Activated T-cell treated with anti-CD3 and anti-CD28 coated beads, Interleukin-2, amount 50 U/mL, for 24 hours (primary cell): ENCODE measurements at regions not wholly inside any gene's neighbourhood (a gene's known extent, or its start where the extent isn't known, plus 50 kb on each side); places are given as distances from the start of the nearest gene placed in this dataset.

Source experiments
- DNase-seq: peaks from one replicate; pipeline ENCODE4 v3.0.0-alpha.2; 2020
- H3K27ac Mint-ChIP-seq: 2 replicates; pipeline ENCODE4 v1.8.0; 2020; ENCODE audit warnings: mild to moderate bottlenecking, mixed read lengths
- H3K27me3 Mint-ChIP-seq: 2 replicates; pipeline ENCODE4 v1.8.0; 2020; ENCODE audit warnings: mixed read lengths
- H3K36me3 Mint-ChIP-seq: 2 replicates; pipeline ENCODE4 v1.8.0; 2020; ENCODE audit warnings: low read depth, mixed read lengths
- H3K4me1 Mint-ChIP-seq: 2 replicates; pipeline ENCODE4 v1.8.0; 2020; ENCODE audit warnings: low read depth, mixed read lengths
- H3K4me3 Mint-ChIP-seq: 2 replicates; pipeline ENCODE4 v1.8.0; 2020; ENCODE audit warnings: mild to moderate bottlenecking, moderate library complexity, mixed read lengths
- H3K9me3 Mint-ChIP-seq: 2 replicates; pipeline ENCODE4 v1.8.0; 2020; ENCODE audit warnings: mixed read lengths

DNA sequence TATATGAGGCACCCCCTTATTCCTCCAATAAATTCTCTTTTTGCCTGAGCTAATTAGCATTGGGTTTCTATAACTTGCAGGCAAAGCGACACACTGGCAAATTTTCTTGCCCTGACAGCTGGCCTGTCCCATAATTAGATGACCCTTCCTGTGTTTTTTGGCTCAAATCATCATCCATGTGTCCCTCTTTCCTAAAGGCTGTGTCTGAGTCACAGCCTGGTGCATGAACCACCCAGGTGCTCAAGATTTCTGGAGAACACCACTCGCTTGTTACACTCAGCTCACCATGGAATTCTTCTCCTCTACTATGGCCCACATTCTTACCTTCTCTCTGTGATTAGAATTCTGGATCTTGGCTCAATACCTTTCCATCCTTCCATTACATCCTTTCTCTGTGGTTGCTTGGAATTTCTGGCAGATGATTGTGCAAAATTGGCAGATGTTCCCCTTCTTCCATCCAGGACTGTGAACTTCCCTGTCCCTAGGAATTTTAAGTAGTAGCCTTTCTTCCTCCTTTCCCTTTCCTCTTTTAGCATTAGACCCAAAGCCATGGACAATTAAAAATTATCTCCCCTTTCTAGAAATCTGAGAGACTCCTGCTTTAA lies 116.0 kb upstream of the ANKRD1 start:
- H3K4me1 Mint-ChIP-seq, result peaks cover 16% of the 10 kb centered on the region
- H3K27ac Mint-ChIP-seq, result no peak overlapping the region
- no peaks in the 10 kb centered on the region for H3K36me3 Mint-ChIP-seq
- no peaks in the 10 kb centered on the region for H3K27me3 Mint-ChIP-seq
- peaks cover 4% of the 10 kb centered on the region for H3K9me3 Mint-ChIP-seq
- no peak for DNase-seq
- H3K4me3 Mint-ChIP-seq, result no peak overlapping the region

DNA sequence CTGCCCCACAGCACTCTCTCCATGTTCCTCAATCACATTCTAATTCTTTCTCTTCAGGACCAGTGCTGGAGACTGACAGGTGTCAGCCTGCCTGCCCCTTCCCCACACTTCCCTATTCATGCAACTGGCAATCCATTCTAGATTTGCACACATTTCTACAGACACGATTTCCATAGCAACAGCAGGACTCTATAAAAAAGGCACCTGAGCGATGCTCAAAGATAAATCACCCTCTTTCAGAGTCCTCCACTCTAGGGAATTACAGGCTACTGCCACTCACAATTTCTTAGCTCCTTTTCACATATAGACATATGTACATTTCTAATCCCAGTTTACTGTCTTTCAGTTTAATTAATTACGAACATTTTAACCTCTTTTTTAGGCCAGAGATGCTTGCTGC lies 118.1 kb upstream of the ANKRD1 start:
- Mint-ChIP-seq H3K27me3 (peaks cover 2% of the 10 kb centered on the region), H3K36me3 (no peaks in the 10 kb centered on the region), H3K4me1 (peaks cover 9% of the 10 kb centered on the region), H3K27ac (no peak overlapping the region), H3K9me3 (peaks cover 4% of the 10 kb centered on the region), H3K4me3 (no peak overlapping the region)
- no peak for DNase-seq

DNA sequence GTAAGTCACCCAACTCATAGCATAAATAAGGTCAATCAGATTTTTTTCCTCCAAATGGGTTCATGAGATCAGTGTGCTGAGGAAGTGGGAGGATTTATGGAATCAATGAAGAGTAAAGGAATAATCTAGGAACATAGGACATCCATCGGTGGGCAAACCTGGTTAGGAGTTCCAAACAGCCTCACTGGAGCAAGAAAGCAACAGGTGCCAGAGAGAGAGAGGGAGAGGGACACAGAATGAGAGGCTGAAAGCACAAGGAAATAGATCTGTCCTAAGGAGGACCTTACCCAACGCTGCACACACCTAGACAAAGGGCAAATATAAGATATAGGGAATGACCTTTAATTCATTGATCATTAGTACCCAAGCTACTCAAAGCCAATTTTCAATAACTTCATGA lies 119.5 kb upstream of the ANKRD1 start:
- Mint-ChIP-seq H3K36me3 (no peaks in the 10 kb centered on the region), H3K27me3 (peaks cover 2% of the 10 kb centered on the region), H3K4me1 (no peaks in the 10 kb centered on the region), H3K27ac (no peak overlapping the region), H3K4me3 (no peak overlapping the region), H3K9me3 (no peaks in the 10 kb centered on the region)
- no peak for DNase-seq

DNA sequence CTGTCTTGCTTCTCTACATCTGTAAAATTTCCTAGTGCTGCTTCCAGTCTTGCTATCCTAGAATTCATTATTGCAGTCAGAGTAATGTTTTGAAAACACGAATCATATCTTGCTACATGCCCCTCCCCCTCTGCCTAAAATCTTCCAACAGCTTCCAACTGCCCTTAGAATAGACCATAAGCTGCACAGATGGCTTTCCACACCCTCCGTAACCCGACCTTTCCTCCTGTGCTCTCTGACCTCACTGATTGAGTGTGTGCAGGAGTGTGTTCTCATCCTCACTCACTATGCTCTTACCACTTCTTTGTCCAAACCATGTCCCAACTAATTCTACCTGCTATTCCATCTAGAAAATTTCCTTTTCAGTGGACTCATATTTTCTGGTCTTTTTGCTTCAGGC lies 121.2 kb upstream of the ANKRD1 start:
- Mint-ChIP-seq H3K27me3 (peaks cover 7% of the 10 kb centered on the region), H3K4me1 (no peaks in the 10 kb centered on the region), H3K36me3 (no peaks in the 10 kb centered on the region), H3K9me3 (no peaks in the 10 kb centered on the region), H3K4me3 (no peak overlapping the region), H3K27ac (no peak overlapping the region)
- no peak for DNase-seq

DNA sequence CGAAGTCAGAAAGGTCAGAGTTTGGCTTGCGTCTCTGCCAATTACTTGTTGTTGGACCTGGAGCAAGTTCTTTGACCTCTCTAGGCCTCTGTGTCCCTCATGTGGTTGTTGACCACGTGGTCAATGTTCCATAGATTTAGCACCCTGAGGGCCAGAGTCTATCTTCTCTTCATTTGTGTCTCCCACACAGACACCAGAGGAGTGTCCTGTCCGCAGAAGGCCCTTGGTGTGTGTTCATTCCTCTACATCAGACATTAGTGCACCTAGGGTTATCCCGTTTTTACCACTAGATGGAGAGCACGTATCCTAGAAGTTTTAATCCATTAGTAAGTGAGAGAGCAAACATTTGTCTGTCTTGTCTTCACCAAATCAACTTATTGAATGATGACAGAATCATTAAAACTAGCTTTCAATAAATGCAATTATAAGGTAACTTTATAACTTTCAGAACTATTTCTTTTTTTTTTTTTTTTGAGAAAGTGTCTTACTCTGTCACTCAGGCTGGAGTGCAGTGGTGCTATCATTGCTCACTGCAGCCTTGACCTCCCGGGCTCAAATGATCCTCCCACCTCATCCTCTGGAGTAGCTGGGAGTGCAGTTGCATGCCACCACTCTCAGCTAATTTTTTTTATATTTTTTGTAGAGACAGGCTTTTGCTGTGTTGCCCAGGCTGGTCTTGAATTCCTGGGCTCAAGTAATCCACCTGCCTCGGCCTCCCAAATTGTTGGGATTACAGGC lies 122.5 kb upstream of the ANKRD1 start:
- no peak for DNase-seq
- Mint-ChIP-seq H3K4me1 (no peaks in the 10 kb centered on the region), H3K4me3 (no peak overlapping the region), H3K9me3 (no peaks in the 10 kb centered on the region), H3K27ac (no peak overlapping the region), H3K36me3 (no peaks in the 10 kb centered on the region), H3K27me3 (peaks cover 7% of the 10 kb centered on the region)

DNA sequence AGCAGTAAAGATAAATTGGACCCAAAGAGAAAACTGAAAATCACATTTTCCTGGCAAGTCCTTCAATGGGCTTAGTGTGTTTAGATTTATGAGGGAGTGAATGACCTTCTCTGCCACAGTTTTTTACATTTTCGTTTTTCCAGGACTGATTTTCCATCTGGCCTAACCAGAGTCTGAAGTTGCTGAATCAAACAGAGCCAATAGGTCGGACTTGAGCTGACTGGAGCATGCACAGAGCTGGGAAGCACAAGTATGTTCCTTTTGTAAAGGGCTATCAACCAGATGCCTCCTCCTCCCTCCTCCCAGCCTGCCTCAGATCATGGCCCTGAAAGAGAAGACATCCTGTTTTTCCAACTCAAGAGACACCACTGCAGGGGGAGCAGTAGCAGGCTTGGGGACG lies 126.0 kb upstream of the ANKRD1 start:
- no peaks in the 10 kb centered on the region for H3K9me3 Mint-ChIP-seq
- no peak overlapping the region for H3K27ac Mint-ChIP-seq
- no peaks in the 10 kb centered on the region for H3K36me3 Mint-ChIP-seq
- peaks cover 7% of the 10 kb centered on the region for H3K27me3 Mint-ChIP-seq
- DNase-seq, result no peak
- peaks cover 1% of the 10 kb centered on the region for H3K4me1 Mint-ChIP-seq
- no peak overlapping the region for H3K4me3 Mint-ChIP-seq

DNA sequence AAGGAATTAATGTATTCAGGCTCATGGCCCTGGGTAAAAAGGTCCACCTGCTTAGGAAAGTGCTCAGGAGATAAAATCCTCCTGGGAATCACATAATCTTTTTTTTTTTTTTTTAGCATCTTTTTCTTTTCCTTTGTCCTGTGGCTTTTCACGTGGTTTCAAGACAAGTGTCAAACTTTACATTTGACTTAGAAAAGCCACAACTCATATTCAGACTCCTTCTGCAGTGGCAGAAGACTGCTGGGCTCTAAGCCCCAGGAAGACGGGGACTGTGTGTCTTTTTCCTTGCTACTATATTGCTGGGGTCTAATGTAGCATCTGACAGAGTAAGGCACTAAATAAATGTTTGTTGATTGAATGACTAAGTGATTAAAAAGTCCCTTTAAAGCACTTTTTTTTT lies 127.5 kb upstream of the ANKRD1 start:
- no peak overlapping the region for H3K27ac Mint-ChIP-seq
- H3K4me3 Mint-ChIP-seq, result no peak overlapping the region
- peaks cover 1% of the 10 kb centered on the region for H3K4me1 Mint-ChIP-seq
- no peaks in the 10 kb centered on the region for H3K9me3 Mint-ChIP-seq
- no peaks in the 10 kb centered on the region for H3K36me3 Mint-ChIP-seq
- peaks cover 5% of the 10 kb centered on the region for H3K27me3 Mint-ChIP-seq
- DNase-seq, result no peak

DNA sequence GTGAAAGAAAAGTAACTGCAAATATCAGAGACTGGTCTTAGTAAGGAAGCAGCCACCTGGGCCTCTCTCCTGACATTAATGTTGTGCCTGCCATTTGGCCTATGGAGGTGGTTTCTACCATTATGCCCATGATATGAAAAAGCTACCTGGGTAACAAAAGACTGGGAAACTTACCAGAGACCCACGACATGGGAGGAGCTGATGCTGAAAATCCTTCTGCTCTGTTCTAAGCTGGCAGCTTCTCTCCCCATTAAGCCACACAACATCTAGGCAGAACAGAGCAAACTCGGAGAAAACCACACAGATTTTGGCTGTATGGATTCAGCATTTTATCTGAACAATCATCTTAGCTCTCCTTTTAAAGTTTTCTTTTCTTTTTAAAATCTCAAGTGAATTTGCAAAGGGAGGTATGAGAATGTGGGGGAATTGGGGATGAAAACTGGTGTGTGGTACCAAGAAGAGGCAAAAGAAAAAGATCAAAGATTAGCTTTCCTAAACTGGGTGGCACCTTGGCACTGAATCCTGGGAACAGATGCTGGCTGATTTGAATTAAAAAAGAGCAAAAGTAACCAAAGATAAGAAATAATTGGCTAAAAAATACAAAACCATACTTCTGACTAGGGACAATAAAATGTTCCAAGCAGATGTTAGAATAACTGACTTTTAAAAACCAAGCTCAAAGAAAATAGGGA lies 128.6 kb upstream of the ANKRD1 start:
- Mint-ChIP-seq H3K9me3 (no peaks in the 10 kb centered on the region), H3K4me1 (peaks cover 1% of the 10 kb centered on the region), H3K27ac (no peak overlapping the region), H3K36me3 (no peaks in the 10 kb centered on the region), H3K27me3 (peaks cover 5% of the 10 kb centered on the region), H3K4me3 (no peak overlapping the region)
- no peak for DNase-seq

DNA sequence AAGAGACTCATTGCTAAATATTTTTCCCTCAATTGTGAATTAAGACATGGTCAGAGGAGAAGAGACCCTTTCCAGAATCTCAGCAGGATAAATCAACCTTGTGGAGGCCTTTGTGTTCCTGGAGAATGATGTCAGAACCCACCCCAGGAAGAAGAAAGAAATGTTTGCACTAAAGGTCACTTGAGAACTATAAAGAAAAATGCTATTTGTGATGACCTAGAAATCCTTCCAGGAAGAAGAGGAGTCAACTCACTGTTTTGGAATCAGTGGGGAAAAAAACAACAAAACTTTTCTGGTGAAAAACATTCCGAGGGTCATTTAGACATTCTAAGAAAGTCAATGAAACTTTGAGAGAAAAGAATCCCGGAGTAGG lies 129.1 kb upstream of the ANKRD1 start:
- H3K9me3 Mint-ChIP-seq, result no peaks in the 10 kb centered on the region
- H3K4me1 Mint-ChIP-seq, result peaks cover 1% of the 10 kb centered on the region
- DNase-seq, result no peak
- H3K27ac Mint-ChIP-seq, result no peak overlapping the region
- H3K36me3 Mint-ChIP-seq, result no peaks in the 10 kb centered on the region
- peaks cover 5% of the 10 kb centered on the region for H3K27me3 Mint-ChIP-seq
- no peak overlapping the region for H3K4me3 Mint-ChIP-seq

DNA sequence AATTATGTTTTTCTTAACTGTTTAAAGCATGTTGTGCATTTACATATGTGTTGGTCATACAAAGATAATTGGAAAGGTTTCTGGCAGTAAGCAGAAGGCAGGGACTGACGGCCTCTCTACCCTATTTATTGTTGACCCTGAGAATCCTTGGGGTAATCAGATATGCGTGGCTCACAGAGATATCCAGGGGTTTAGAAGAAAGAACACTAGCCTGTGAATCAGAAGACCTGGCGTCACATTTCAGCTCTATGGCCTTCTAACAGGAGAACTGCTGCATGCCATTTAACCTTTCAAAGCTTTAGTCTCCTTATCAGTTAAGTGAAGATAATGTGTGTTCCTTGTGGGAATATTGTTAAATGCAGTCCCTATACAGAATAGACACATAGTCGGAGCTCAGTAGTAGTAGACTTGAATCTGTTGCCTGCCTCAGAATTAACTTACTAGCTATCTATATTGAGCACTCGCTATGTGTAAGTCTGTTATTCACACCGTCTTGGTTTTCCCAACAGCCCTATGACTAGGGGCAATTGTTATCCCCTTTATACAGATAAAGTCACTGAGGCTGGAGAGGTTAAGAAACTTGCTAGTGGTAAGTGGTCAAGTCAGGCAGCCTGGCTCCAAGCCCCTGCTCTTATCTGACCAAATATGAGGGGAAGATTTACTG lies 129.6 kb upstream of the ANKRD1 start:
- DNase-seq, result no peak
- Mint-ChIP-seq H3K4me3 (no peak overlapping the region), H3K27me3 (peaks cover 5% of the 10 kb centered on the region), H3K4me1 (peaks cover 1% of the 10 kb centered on the region), H3K36me3 (no peaks in the 10 kb centered on the region), H3K9me3 (no peaks in the 10 kb centered on the region), H3K27ac (no peak overlapping the region)

DNA sequence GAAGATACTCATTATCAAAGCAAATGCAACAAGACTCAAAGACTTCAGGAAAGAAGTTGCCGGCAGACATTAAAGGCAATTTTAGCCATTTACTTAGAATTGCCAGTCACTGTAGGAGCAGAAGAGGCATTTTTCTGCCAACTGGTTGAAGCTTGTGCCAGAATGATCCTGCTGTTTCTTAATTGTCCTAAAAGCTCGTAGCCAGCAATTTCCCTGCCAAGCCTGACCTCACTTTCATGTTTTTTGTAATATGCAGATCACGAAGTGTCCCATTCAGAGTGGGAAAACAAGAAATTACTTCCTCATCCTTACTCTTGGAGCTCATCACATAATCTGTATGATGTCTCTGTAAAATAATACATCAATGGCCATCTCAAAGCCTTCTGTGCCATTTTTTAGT lies 130.9 kb upstream of the ANKRD1 start:
- Mint-ChIP-seq H3K36me3 (no peaks in the 10 kb centered on the region), H3K4me3 (no peak overlapping the region), H3K4me1 (peaks cover 1% of the 10 kb centered on the region), H3K27ac (no peak overlapping the region), H3K27me3 (peaks cover 2% of the 10 kb centered on the region), H3K9me3 (no peaks in the 10 kb centered on the region)
- no peak for DNase-seq

DNA sequence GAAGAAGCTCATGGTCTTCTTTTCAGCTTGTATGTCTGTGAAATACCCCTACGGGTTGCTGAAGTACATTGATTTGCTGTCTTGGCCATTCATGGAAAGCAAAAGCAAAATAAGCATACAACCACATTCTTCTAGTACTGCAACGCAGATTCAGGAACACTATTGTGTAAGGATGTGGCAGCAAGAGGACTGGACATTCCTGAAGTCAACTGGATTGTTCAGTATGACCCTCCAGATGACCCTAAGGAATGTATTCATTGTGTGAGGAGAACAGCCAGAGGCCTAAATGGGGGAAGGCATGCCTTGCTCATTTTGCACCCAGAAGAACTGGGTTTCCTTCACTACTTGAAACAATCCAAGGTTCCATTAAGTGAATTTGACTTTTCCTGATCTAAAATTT lies 133.4 kb upstream of the ANKRD1 start:
- DNase-seq, result no peak
- Mint-ChIP-seq H3K27me3 (no peaks in the 10 kb centered on the region), H3K4me3 (no peak overlapping the region), H3K27ac (no peak overlapping the region), H3K9me3 (no peaks in the 10 kb centered on the region), H3K36me3 (no peaks in the 10 kb centered on the region), H3K4me1 (no peaks in the 10 kb centered on the region)

DNA sequence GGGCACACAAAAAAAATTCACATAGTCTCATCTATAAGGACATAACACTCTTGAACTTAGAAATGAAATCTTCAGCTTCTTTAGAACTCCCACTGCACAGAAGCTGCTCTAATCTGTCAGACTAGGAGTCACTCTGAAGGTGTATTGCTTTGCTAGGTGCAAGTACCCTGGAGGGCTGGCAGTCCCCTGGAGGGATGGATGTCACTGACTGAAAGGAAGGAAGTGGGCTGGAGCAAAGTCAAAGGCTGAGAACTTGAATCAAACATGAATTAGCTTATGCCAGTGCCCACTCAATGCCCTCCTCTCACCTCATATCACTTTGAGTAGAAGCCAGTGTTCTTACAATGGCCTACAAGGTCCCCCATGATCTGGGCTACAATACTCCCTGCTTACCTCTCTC lies 140.3 kb upstream of the ANKRD1 start:
- Mint-ChIP-seq H3K4me1 (no peaks in the 10 kb centered on the region), H3K27me3 (no peaks in the 10 kb centered on the region), H3K27ac (no peak overlapping the region), H3K9me3 (no peaks in the 10 kb centered on the region), H3K4me3 (no peak overlapping the region), H3K36me3 (no peaks in the 10 kb centered on the region)
- no peak for DNase-seq

DNA sequence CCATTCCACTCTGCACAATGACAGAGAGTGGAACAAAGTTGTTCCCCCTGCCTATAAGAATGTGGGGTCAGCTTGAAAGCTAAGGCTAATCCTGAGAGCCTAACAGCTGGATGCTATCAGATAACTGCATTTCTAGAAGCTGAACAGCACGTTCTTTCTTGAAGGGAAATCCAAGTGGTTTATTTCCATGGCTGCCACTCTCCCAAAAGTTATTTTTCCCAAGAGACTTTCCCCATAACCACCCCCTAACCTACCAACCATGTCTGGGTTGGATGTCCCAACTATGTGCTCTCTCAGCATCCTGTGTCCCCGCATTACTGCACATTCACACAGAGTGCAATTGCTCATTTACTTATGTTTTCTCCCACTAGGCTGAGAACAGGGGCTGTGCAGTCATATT lies 140.7 kb upstream of the ANKRD1 start:
- H3K9me3 Mint-ChIP-seq, result no peaks in the 10 kb centered on the region
- no peaks in the 10 kb centered on the region for H3K36me3 Mint-ChIP-seq
- H3K4me3 Mint-ChIP-seq, result no peak overlapping the region
- no peaks in the 10 kb centered on the region for H3K27me3 Mint-ChIP-seq
- DNase-seq, result no peak
- H3K27ac Mint-ChIP-seq, result no peak overlapping the region
- no peaks in the 10 kb centered on the region for H3K4me1 Mint-ChIP-seq

DNA sequence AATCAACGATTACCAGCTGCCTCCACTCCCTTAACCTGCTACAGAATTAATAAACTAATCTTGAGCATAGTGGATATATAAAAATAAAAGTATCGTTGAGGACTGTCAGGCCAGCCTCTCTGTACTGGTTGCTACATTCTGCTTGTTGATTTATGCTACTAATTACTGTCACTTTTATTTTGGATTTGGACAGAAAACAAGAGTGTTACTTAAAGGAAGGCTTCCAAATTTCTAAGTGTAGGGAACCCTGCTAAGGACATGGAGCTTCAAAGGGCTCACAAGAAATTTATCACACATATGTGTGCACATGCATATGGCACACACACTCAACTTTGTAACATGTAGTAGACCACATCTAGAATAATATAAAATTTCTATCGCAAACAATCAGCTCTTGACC lies 141.2 kb upstream of the ANKRD1 start:
- H3K4me3 Mint-ChIP-seq, result no peak overlapping the region
- no peaks in the 10 kb centered on the region for H3K27me3 Mint-ChIP-seq
- H3K36me3 Mint-ChIP-seq, result no peaks in the 10 kb centered on the region
- DNase-seq, result no peak
- no peak overlapping the region for H3K27ac Mint-ChIP-seq
- no peaks in the 10 kb centered on the region for H3K4me1 Mint-ChIP-seq
- no peaks in the 10 kb centered on the region for H3K9me3 Mint-ChIP-seq
